HG02678 (cell line): ENCODE measurements at regions not wholly inside any gene's neighbourhood (a gene's known extent, or its start where the extent isn't known, plus 50 kb on each side); places are given as distances from the start of the nearest gene placed in this dataset.

Experiments
- ATAC-seq: cut with Tn5 transposase; IDR thresholded peaks from one replicate; pipeline ENCODE4 v1.9.1; 2021; ENCODE audit warnings: mild to moderate bottlenecking, moderate library complexity; ENCODE audit not compliant: unreplicated experiment

DNA sequence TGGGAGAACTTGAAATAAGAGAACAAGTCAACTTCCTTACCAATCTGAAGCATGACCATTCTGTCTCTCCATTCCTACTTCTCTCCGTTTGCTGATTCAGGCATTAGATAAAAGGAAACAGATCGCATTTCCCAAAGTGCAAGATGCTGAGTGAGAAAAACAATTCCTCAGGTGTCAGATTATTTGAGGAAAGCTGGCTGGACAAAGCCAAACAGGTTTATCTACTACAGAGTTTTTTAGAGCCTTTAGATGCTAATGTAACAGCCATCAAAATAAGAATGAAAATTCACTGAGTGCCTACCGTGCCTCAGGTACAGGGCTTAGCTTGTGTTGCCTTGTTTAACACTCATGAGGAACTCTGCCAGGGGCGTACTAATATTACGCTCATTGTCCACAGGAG, 135.9 kb upstream of the MBL2 start:
- no peak for ATAC-seq

GRCh38 chr10:52906046-52906445, 133.5 kb upstream of the MBL2 start:
- ATAC-seq: no peak

GRCh38 chr10:52903397-52903938, 130.9 kb upstream of the MBL2 start:
- ATAC-seq: no peak

DNA sequence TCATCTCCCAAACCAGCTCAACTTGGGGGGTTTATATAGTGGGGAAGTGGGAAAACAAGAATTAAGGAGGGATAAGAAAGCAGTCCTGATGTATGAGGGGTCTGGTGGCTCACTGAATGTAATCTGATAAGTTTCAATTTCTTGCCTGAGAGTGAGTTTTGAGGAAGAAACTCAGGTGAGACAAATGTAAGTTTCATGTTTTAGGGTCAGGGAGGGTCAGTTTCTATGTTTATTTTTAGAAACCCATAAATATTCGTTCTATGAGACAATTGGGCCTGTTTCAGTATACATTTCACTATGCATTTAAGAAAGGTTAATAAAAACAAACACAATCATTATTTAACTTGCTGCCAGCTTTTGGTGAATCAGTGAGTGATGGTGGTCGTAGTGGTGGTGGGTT, 128.0 kb upstream of the MBL2 start:
- peak; percentile 56 for ATAC-seq

GRCh38 chr10:52897162-52897561, 124.6 kb upstream of the MBL2 start:
- ATAC-seq: no peak

GRCh38 chr10:52895059-52895458, 122.5 kb upstream of the MBL2 start:
- ATAC-seq: no peak

DNA sequence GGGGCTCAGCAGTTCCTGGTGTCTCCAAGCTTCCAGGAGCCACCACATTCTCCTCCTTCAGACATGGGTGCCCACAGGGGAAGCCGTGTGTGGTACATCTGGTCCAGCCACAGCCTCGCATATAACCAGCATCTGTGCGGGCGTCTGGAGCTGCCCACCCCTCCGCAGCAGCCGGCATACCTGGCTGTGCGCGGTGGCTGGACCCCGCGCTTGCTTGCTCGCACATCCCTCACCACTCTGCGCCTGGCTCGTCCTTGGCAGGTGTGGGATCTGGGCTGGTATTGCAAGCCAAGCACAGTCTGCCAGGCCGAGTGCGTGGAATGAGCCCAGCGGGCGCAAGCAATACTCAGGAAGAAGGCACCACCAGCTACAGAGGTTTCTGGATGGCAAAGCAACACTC, 117.7 kb upstream of the MBL2 start:
- no peak for ATAC-seq

DNA sequence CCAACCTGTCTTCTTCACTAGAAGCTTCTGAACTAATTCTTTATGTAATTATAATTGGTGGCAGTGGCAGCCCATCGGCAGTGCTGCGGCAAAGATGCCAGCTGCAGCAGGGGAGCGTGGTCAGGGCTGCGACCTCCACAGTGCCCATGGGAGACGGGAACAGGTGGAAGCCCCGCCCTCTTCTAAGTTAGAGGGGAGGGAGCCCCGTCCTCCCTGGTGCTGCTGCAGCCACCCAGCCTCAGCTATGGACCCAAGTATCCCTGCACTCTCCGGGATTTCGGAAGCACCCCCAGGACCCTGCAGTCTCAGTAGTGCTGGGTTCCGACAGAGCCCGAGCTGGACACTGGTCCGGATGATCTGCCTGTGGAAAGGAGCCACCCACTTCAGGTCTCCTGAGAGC, 117.0 kb upstream of the MBL2 start:
- no peak for ATAC-seq

DNA sequence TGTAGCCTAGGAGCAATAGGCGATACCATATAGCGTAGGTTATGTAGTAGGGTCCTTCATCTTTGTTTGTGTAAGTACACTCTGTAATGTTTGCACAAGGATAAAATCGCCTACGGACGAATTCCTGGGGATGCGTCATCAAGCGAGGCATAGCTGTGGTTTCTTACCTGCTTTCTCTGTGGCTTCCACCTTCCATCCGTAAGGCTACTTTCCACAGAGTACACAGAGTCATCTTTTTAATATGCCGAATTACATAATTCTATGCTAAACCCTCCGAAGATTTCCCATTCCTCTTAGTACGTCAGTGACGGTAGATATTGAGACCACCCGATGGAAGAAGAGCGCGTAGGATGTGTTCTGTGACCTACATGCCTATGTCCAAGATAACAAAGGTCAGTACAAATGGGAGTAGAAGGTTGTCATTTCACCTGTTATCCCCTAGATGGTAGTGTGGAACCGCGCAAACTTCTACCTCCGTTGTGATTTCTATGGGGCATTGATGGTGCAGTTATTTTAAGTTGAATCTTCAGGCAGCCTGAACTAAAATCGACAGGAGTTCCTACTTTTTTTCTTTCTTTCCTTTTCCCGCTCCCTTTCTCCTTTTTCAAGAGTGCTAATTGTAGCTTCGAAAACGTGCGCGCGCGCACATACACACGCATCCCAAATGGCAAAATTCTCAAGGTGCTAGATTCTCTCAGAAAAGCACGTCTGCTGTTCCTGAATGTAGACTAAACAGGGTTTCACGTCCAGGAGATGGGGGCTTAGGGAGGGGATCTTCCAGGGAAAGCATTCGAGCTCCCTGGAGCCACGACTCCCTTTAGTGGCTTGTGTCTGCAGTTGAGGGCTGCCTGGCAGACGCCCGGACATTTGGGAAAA, 111.7 kb upstream of the MBL2 start:
- peak; percentile 94 for ATAC-seq

DNA sequence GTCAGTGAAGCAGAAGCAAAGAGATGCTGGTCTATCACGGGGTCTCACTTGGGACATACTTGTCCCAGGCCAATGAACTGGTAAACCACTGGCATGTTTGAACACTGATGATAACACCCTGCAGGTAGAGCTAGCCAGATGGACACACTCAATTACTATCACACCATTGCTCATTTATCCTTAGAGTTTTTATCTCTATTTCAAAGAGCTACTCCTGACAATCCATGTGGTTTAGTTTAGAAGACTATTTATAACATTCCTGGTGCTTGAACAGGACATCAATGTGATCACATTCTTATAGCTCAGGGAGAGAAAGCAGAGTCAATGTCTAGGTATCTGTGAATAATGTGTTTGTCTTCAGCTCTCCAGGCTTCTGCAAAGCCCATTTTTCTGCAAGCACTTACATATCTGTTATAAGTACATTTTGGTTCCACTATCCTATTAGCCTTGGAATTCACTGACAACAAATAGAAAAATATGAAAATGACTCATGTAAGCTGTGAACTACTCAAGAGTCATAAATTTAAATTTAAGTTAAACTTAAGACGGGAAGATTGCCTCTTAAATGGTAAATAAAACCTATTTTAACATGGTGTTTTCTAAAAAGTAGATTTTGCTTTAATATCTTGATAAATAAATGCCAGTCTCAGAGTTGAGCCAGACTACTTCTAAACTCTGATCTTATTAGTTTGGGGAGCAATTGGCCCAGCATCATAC, 106.7 kb upstream of the MBL2 start:
- no peak for ATAC-seq

- ATAC-seq: no peak
Observed at GRCh38 chr10:52877451-52877850, 104.9 kb upstream of the MBL2 start.

DNA sequence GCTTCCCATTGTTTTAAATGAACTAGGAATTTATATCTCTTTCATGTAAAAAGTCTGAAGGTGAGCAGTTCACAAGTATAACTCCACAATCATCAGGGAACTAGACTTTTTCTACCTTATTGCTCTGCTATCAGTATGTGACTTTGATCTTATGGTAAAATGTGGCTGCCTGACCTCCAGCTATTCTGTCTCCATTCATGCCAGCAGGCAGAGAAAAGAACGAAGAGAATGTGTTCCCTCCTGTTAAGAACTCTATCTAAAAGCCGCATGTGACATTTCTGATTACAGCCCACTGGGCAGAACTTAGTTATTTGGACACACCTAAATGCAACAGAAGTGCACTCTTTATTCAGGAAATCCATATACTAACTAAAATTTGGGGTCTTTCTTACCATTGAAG, 102.8 kb upstream of the MBL2 start:
- no peak for ATAC-seq

DNA sequence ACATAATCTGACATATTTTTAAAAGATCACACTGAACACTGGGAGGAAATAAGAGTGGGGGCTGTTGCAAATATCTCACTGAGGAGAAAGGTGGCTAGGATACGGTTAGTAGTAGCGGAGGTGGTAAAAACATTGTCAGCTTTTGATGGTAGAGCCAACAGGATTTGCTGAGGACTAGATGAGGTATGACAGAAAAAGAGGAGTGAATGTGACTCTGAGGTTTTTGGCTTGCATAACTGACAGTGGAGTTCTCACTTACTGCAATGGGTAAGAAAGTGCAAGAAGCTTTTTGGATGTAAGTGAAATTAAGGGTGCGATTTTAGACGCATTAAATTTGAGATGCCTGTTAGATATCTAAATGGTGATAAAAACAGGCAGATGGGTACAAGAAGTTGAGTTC, 102.0 kb upstream of the MBL2 start:
- no peak for ATAC-seq

DNA sequence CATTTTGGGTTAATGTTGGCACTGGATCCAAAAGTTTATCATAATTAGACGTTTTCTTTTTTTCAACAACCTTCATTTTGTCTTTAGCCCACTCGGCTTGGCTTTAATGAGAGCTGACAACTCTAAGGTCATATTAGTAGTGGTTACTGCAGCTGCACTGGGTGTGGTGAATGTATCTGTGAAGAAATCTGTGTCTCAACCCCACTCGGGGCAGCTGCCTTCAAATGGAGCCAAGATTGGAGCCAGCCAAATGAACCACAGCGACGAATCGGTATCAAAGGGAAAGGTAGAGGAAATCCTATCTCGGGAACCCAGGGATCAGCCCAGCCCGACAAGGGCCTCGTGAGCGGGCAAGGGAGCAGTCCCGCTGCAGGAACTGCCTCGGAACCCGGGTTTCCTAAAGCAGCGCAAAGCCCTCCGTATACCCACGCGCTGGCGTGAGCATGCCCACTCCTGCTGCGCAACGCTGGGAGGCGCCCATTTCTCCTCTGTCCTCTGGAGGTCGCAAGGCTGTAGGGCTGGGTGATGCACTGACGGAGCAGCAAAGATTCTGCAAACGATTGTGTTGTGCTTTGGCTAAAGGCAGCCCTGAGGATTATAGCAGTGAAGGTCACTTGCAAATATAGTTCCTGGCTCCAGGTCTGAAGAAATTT, 98.7 kb upstream of the MBL2 start:
- ATAC-seq: no peak

DNA sequence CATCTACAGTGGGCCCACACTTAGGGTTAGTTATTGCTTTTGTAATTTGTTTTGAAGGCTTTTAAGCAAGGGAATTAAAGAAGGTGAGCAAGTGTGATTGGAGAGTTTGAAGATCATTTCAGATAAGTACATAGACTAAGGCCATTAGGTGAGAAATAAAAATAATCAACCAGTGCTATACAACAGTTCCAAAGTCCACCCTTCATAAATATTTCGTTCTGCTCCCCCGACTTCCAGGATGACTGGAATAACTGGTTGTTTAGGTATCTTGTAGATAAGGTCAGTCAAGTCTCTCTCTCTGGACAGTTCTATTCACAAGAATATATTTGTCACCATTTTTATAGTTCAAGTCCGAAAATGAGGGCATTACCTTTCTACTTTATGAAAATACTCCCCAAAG, 98.0 kb upstream of the MBL2 start:
- no peak for ATAC-seq

DNA sequence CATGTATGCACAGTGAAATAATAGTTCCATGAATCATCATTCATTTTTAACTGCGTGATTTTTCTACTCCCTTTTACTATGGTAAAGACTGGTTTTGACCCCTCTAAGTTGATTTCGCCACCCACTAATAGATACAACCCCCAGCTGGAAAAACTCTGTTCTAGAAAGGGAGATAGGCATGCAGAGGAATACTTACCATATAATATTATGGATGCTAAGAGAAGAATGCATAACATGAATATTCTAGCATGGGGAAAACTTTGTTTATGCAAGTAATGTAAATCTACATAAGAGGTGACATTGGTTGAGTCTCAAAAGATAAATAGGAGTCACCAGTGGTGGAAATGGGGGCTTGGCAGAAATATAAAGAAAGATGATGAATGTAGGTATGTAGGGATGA, 97.3 kb upstream of the MBL2 start:
- no peak for ATAC-seq

DNA sequence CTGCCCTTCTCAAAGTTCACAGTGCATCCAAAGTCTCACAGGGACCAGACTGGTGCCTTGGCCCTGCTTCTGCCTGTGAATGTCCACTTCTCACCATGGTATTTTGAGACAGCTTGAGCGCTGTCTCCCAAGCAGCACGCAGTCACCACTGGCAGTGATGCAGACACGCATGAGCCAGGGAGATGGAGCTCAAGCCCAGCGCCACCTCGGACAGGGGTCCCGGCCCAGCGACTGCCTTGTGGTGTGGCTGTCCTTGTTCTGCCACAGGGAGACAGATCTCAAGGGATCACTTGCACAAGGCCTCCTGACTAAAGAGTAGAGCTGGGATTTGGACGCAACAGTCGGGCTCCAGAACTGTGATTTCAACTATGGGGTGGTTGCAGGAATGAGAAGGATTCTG, 92.6 kb upstream of the MBL2 start:
- no peak for ATAC-seq

DNA sequence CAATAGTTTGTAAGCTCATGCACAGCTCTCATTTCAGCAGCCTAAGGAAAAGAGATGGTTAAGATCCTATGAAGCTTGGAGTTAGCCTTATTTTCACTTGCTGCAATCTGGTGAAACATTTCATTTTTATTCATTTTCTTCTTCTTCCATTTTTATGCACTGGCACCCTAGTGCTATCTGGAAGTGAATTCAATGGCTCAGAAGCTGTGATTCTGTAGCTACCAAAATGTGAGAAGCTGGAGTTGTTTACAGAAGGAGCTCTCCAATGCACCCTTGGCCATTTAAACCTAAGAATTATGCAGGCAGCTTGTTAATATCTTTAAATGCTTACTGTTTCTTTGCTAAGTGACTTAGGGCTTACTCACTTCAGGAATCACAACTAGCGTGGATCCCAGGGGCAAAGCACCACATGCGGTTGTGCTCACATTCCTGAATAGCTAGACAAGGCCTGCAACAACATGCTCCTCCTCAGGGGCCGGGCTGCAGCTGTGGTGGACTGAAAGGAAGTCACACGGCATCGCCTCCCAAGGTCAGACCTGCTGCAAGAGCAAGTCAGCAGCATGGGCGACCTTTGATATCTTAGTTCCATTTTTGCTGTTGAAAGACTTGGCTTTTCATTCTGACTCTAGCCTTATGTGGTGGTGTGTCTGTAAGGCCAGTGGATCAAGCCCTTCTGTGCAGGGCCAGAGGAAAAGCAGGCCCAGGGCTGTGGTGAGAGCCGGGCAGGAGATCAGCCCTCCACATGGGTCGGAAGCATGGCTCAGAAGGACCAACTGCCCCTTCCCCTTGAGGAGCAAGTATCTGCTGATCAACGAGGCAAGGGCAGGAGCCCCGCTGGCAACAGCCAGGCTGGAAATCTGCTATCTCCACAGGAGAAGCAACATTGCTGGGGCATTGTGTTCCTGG, 91.9 kb upstream of the MBL2 start:
- no peak for ATAC-seq

GRCh38 chr10:52858722-52859121, 86.1 kb upstream of the MBL2 start:
- no peak for ATAC-seq

- ATAC-seq: no peak
Observed at GRCh38 chr10:52855546-52856325, 83.2 kb upstream of the MBL2 start.
